Mucosa of descending colon (tissue), 3 donors: ENCODE measurements at regions not wholly inside any gene's neighbourhood (a gene's known extent, or its start where the extent isn't known, plus 50 kb on each side); places are given as distances from the start of the nearest gene placed in this dataset.
A peak's percentile ranks its signal among the peaks of the same experiment; 100 is the strongest.
"Not testable (repeated sequence)": the region's sequence is repeated elsewhere in the genome, so short reads cannot be mapped to it uniquely, and the experiment has no call there.

Experiments used
- ATAC-seq: fragments of 200-7000 bp; cut with Tn5 transposase; one replicate; pipeline ENCODE4 v1.9.1; 2020; ENCODE audit warnings: mild to moderate bottlenecking, moderate library complexity
- DNase-seq, 3 donors: peaks; one replicate each; pipeline ENCODE4 v3.0.0-alpha.2; 2020
- H3K36me3 ChIP-seq: fragments of 200-600 bp; one replicate; pipeline ENCODE4 v1.8.0; 2021; ENCODE audit warnings: low read depth, mild to moderate bottlenecking
- H3K4me1 ChIP-seq: fragments of 200-600 bp; one replicate; pipeline ENCODE4 v1.8.0; 2021; ENCODE audit warnings: low read depth, mild to moderate bottlenecking
- H3K4me3 ChIP-seq: fragments of 200-600 bp; one replicate; pipeline ENCODE4 v1.8.0; 2021; ENCODE audit warnings: mild to moderate bottlenecking
- H3K9me3 ChIP-seq: fragments of 200-600 bp; one replicate; pipeline ENCODE4 v1.8.0; 2021; ENCODE audit warnings: mild to moderate bottlenecking
- CTCF ChIP-seq: fragments of 200-600 bp; IDR thresholded peaks from one replicate; pipeline ENCODE4 v1.8.0; 2022; ENCODE audit warnings: antibody characterized with exemption, mild to moderate bottlenecking
- intact Hi-C, 2 donors: fragments of 100-400 bp; cut with DNase I in 1 of 2; cut with micrococcal nuclease in 1 of 2; formaldehyde crosslinking; loops; one replicate each; pipeline versions ENCODE4 v1.11.0 to v1.11.1; 2022; cut with DNase I, micrococcal nuclease
- donor health status: DM: no; HTN: no; CAD: no; lungs with moderate emphysema.
- donor health status: DM: no; HTN: no; CAD: no.
- donor health status: DM: no; HTN: yes; CAD: no.

- Histone ChIP-seq H3K36me3 (no peaks in the 10 kb centered on the region), H3K4me1 (no peaks in the 10 kb centered on the region), H3K9me3 (no peaks in the 10 kb centered on the region), H3K4me3 (no peak overlapping the region)
- intact Hi-C loops = no loop called here
- ATAC-seq (no peak), DNase-seq (no peak)
- no peak for TF ChIP-seq CTCF
These were observed 171.2 kb upstream of the CIBAR2 start for GRCh38 chr16:85283305-85284050.

GRCh38 chr16:85284141-85284817 is 172.0 kb upstream of the CIBAR2 start:
- ATAC-seq = no peak
- TF ChIP-seq CTCF = no peak
- Histone ChIP-seq H3K4me3 (no peak overlapping the region), H3K9me3 (no peaks in the 10 kb centered on the region), H3K36me3 (no peaks in the 10 kb centered on the region), H3K4me1 (no peaks in the 10 kb centered on the region)
- intact Hi-C loops = no loop called here
- DNase-seq = no peak

- DNase-seq (no peak), ATAC-seq (no peak)
- intact Hi-C loops = no loop called here
- TF ChIP-seq CTCF = no peak
- no peaks in the 10 kb centered on the region for H3K9me3 ChIP-seq
- H3K4me3 ChIP-seq = no peak overlapping the region
- peaks cover under 1% of the 10 kb centered on the region for H3K4me1 ChIP-seq
- H3K36me3 ChIP-seq = no peaks in the 10 kb centered on the region
These were observed 173.4 kb upstream of the CIBAR2 start for GRCh38 chr16:85285681-85286065.

- intact Hi-C loops = no loop called here
- H3K4me3 ChIP-seq = no peak overlapping the region
- H3K9me3 ChIP-seq = no peaks in the 10 kb centered on the region
- TF ChIP-seq CTCF = no peak
- DNase-seq (peak in 1 of 3 donors; percentile 69), ATAC-seq (peak; percentile 6)
- peaks cover 6% of the 10 kb centered on the region for H3K4me1 ChIP-seq
- no peaks in the 10 kb centered on the region for H3K36me3 ChIP-seq
These were observed 174.0 kb upstream of the CIBAR2 start for GRCh38 chr16:85286066-85286831.

- intact Hi-C loops = no loop called here
- Histone ChIP-seq H3K4me3 (no peak overlapping the region), H3K4me1 (peaks cover 10% of the 10 kb centered on the region), H3K9me3 (no peaks in the 10 kb centered on the region), H3K36me3 (no peaks in the 10 kb centered on the region)
- ATAC-seq (no peak), DNase-seq (peak in 1 of 3 donors; percentile 65)
- no peak for TF ChIP-seq CTCF
These were observed 174.9 kb upstream of the CIBAR2 start for GRCh38 chr16:85286951-85287814.

GRCh38 chr16:85287815-85288109 is 175.5 kb upstream of the CIBAR2 start:
- ATAC-seq, intact Hi-C loops, H3K36me3 ChIP-seq, DNase-seq, H3K4me3 ChIP-seq, H3K9me3 ChIP-seq: not testable (repeated sequence)
- H3K4me1 ChIP-seq = peaks cover 10% of the 10 kb centered on the region
